ENCODE measurements at regions not wholly inside any gene's neighbourhood (a gene's known extent, or its start where the extent isn't known, plus 50 kb on each side); places are given as distances from the start of the nearest gene placed in this dataset.

DNA sequence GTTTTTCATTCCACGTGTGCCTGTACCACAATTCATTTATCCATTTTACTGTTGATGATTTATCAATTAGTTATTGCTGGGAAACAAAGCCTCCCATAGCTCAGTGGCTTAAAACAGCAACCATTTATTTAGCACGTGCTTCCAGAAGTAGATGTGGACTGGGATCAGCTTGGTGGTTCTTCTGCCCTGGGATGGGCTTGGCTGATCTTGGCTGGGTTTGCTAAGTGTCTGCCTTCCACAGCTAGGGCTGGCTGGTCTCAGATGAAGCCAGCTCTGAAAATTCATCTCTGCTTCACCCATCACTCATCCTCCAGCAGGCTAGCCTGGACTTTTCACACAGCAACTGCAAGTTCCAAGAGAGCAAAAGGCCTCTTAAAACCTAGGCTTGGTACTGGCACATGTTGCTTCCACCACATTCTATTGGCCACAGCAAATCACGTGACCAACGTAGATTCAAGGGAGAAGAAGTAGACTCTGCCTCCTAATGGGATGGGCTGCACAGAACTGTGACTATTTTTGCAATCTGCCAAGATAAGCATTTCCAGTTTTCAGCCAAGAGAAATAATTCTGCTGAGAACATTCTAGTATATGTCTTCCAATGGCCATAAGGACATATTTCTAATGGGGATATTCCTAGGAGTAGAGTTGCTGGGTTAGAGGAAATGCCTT, 124.9 kb downstream of the MN1 start:
- Histone ChIP-seq H3K4me2 (ENCODE audit: low read length) (no peak overlapping the region), H2BK15ac (replicated peaks; ENCODE audit: low read depth) (no peak overlapping the region), H3K23ac (ENCODE audit: low read length) (no peak overlapping the region), H3K4ac (ENCODE audit: low read depth, low read length) (no peak overlapping the region), H4K5ac (ENCODE audit: low read length) (no peak overlapping the region), H3K18ac (ENCODE audit: low read length) (no peak overlapping the region), H3K79me2 (ENCODE audit: control insufficient read depth, insufficient read depth, low read length) (no peaks in the 10 kb centered on the region), H3K79me1 (ENCODE audit: low read length) (no peaks in the 10 kb centered on the region), H3K4me3 (ENCODE audit: low read length) (no peak overlapping the region), H2BK5ac (ENCODE audit: low read length) (no peak overlapping the region), H3K27me3 (ENCODE audit: insufficient read depth, low read length, poor library complexity) (no peaks in the 10 kb centered on the region), H4K8ac (ENCODE audit: low read depth, low read length) (no peak overlapping the region), H3K9ac (ENCODE audit: low read length) (no peak overlapping the region), H3K27ac (ENCODE audit: low read depth, low read length) (no peak overlapping the region), H3K56ac (ENCODE audit: low read length) (no peak overlapping the region), H3K36me3 (ENCODE audit: control insufficient read depth, insufficient read depth, low read length) (no peaks in the 10 kb centered on the region), H3K4me1 (ENCODE audit: control insufficient read depth, low read depth, low read length) (peaks cover 4% of the 10 kb centered on the region), H2AK5ac (ENCODE audit: low read length) (no peak overlapping the region), H2BK120ac (ENCODE audit: low read depth, low read length) (no peak overlapping the region)
- WGBS (ENCODE audit: extremely low coverage, insufficient coverage, low lambda C conversion rate), result no CpG with 5 or more reads among the region's 4 CpGs
- DNase-seq, result no peak

DNA sequence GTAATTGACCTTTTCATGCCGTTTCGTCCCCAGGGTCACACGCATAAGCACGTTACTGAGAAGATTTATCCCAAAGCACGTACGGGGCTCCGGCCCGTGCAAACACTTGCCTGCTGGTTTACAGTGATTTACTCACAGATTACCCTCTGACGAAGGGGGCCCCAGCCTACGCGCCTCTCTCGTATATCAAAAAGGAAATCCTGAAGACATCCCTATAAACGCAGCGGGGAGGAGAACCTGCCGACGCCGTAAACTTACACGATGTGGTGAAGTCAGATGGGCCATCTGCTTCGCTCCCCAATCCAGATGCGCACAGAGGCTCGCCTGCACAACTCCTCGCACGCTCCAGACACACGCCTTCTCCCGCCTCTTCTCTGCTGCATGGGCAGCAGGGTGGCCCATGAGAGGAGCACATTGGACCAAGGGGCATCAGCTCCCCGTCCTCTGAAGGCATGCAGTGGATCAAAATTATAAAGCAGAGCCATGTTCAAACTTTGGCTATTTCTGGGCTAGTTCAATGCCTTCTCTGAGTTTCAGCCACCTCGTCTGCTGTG, 123.6 kb downstream of the MN1 start:
- Histone ChIP-seq H2AK5ac (ENCODE audit: low read length) (no peak overlapping the region), H3K79me2 (ENCODE audit: control insufficient read depth, insufficient read depth, low read length) (no peaks in the 10 kb centered on the region), H3K79me1 (ENCODE audit: low read length) (no peaks in the 10 kb centered on the region), H3K56ac (ENCODE audit: low read length) (no peak overlapping the region), H3K4me1 (ENCODE audit: control insufficient read depth, low read depth, low read length) (peaks cover 4% of the 10 kb centered on the region), H3K4ac (ENCODE audit: low read depth, low read length) (no peak overlapping the region), H2BK5ac (ENCODE audit: low read length) (no peak overlapping the region), H3K23ac (ENCODE audit: low read length) (no peak overlapping the region), H3K27ac (ENCODE audit: low read depth, low read length) (no peak overlapping the region), H3K9ac (ENCODE audit: low read length) (no peak overlapping the region), H3K4me3 (ENCODE audit: low read length) (no peak overlapping the region), H3K4me2 (ENCODE audit: low read length) (no peak overlapping the region), H4K8ac (ENCODE audit: low read depth, low read length) (no peak overlapping the region), H2BK120ac (ENCODE audit: low read depth, low read length) (no peak overlapping the region), H2BK15ac (replicated peaks; ENCODE audit: low read depth) (no peak overlapping the region), H4K5ac (ENCODE audit: low read length) (no peak overlapping the region), H3K36me3 (ENCODE audit: control insufficient read depth, insufficient read depth, low read length) (no peaks in the 10 kb centered on the region), H3K27me3 (ENCODE audit: insufficient read depth, low read length, poor library complexity) (no peaks in the 10 kb centered on the region), H3K18ac (ENCODE audit: low read length) (no peak overlapping the region)
- no peak for DNase-seq
- no CpG with 5 or more reads among the region's 27 CpGs for WGBS (ENCODE audit: extremely low coverage, insufficient coverage, low lambda C conversion rate)

DNA sequence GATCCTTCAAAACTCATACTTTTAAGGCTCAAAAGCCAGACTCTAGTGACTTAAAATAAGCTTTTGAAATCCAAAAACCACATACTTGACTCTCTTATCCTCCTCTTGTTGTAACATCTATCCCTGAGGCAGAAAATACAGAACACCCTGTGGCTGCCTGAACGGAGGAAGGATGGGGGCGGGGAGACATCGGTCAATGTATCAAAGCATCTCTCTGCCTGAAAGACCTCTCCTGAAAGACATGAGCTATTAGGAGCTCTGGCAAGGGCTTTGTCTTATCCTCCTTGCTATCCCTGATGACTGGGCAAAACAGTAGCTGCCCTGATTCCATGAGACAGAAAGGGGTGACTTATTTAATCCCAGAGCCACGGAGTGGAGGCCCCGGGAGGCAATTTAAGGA, 122.4 kb downstream of the MN1 start:
- H3K4me1 ChIP-seq (ENCODE audit: control insufficient read depth, low read depth, low read length), result peaks cover 4% of the 10 kb centered on the region
- H3K23ac ChIP-seq (ENCODE audit: low read length), result no peak overlapping the region
- H3K4ac ChIP-seq (ENCODE audit: low read depth, low read length), result no peak overlapping the region
- H4K8ac ChIP-seq (ENCODE audit: low read depth, low read length), result no peak overlapping the region
- H2BK120ac ChIP-seq (ENCODE audit: low read depth, low read length), result no peak overlapping the region
- H2AK5ac ChIP-seq (ENCODE audit: low read length), result no peak overlapping the region
- no peak overlapping the region for H3K4me2 ChIP-seq (ENCODE audit: low read length)
- H3K36me3 ChIP-seq (ENCODE audit: control insufficient read depth, insufficient read depth, low read length), result no peaks in the 10 kb centered on the region
- no peak overlapping the region for H3K56ac ChIP-seq (ENCODE audit: low read length)
- H3K79me2 ChIP-seq (ENCODE audit: control insufficient read depth, insufficient read depth, low read length), result no peaks in the 10 kb centered on the region
- H3K4me3 ChIP-seq (ENCODE audit: low read length), result no peak overlapping the region
- H2BK15ac ChIP-seq (replicated peaks; ENCODE audit: low read depth), result no peak overlapping the region
- no peak for DNase-seq
- no peak overlapping the region for H4K5ac ChIP-seq (ENCODE audit: low read length)
- no peak overlapping the region for H3K27ac ChIP-seq (ENCODE audit: low read depth, low read length)
- no peak overlapping the region for H3K18ac ChIP-seq (ENCODE audit: low read length)
- no peak overlapping the region for H2BK5ac ChIP-seq (ENCODE audit: low read length)
- no peaks in the 10 kb centered on the region for H3K79me1 ChIP-seq (ENCODE audit: low read length)
- no CpG with 5 or more reads among the region's 5 CpGs for WGBS (ENCODE audit: extremely low coverage, insufficient coverage, low lambda C conversion rate)
- no peak overlapping the region for H3K9ac ChIP-seq (ENCODE audit: low read length)
- no peaks in the 10 kb centered on the region for H3K27me3 ChIP-seq (ENCODE audit: insufficient read depth, low read length, poor library complexity)

DNA sequence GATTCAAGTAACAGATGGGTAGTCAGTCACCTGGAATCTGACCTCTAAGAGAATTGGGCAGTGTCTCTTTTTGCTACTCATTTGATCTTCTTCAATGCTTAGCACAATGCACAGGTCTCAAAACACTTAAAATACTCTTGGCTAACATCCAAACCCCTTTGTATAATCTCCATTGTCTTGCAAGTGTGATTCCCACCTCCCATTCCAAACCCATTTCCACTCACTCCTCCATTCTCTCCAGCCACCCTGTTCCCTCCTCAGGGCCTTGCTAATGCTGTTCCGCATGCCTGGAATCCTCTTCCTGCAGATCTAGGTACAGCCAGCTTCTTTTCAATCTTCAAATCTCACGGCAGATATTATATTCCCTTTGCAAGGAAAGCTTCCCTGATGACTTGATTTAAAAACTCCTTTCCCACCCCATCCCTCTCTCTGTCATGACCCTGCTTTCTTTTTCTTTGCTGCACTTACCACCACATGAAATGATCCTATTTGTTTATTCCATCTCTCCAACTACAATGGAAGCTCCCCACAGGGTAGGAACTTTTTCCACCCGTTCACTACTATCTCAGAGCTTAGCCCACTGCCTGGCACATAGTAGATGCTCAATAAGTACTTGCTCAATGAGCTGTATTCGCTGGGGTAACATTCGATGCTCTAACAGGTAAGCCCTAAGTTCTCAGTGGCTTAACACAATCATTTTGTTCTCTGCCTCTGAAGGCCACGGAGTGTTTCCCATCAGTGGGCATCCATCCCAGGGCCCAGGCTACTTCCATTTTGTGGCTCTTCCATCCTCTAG, 121.7 kb downstream of the MN1 start:
- no peak overlapping the region for H4K8ac ChIP-seq (ENCODE audit: low read depth, low read length)
- no peak overlapping the region for H3K27ac ChIP-seq (ENCODE audit: low read depth, low read length)
- no peaks in the 10 kb centered on the region for H3K79me1 ChIP-seq (ENCODE audit: low read length)
- no CpG with 5 or more reads among the region's 6 CpGs for WGBS (ENCODE audit: extremely low coverage, insufficient coverage, low lambda C conversion rate)
- no peak overlapping the region for H2AK5ac ChIP-seq (ENCODE audit: low read length)
- DNase-seq, result no peak
- H3K23ac ChIP-seq (ENCODE audit: low read length), result no peak overlapping the region
- no peak overlapping the region for H2BK15ac ChIP-seq (replicated peaks; ENCODE audit: low read depth)
- no peak overlapping the region for H4K5ac ChIP-seq (ENCODE audit: low read length)
- no peaks in the 10 kb centered on the region for H3K36me3 ChIP-seq (ENCODE audit: control insufficient read depth, insufficient read depth, low read length)
- no peak overlapping the region for H3K56ac ChIP-seq (ENCODE audit: low read length)
- H3K9ac ChIP-seq (ENCODE audit: low read length), result no peak overlapping the region
- H2BK120ac ChIP-seq (ENCODE audit: low read depth, low read length), result no peak overlapping the region
- H3K4ac ChIP-seq (ENCODE audit: low read depth, low read length), result no peak overlapping the region
- H3K4me1 ChIP-seq (ENCODE audit: control insufficient read depth, low read depth, low read length), result peaks cover 4% of the 10 kb centered on the region
- no peak overlapping the region for H2BK5ac ChIP-seq (ENCODE audit: low read length)
- H3K4me2 ChIP-seq (ENCODE audit: low read length), result no peak overlapping the region
- no peaks in the 10 kb centered on the region for H3K79me2 ChIP-seq (ENCODE audit: control insufficient read depth, insufficient read depth, low read length)
- no peaks in the 10 kb centered on the region for H3K27me3 ChIP-seq (ENCODE audit: insufficient read depth, low read length, poor library complexity)
- H3K4me3 ChIP-seq (ENCODE audit: low read length), result no peak overlapping the region
- no peak overlapping the region for H3K18ac ChIP-seq (ENCODE audit: low read length)

DNA sequence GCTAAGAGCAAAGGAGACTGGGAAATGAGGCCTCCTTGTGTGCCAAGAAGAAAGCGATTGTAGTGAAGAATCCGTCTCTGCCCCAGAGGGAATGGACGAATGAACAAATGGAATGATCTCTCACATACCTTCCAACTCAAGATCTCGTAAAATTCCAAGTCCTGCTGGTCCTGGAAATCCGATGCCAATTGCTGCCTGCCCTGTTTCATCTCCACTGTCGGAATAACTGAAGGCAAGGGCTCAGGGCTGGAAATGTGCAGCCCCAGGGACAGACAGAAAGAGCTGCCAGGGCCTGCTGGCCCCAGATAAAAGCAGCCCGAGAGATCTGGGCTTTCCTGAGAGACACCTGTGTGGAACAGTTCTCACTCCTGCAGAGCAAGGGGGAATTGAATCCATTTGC, 120.9 kb downstream of the MN1 start:
- H3K4me2 ChIP-seq (ENCODE audit: low read length), result no peak overlapping the region
- H3K56ac ChIP-seq (ENCODE audit: low read length), result no peak overlapping the region
- no peak overlapping the region for H3K4ac ChIP-seq (ENCODE audit: low read depth, low read length)
- H2AK5ac ChIP-seq (ENCODE audit: low read length), result no peak overlapping the region
- no peaks in the 10 kb centered on the region for H3K79me1 ChIP-seq (ENCODE audit: low read length)
- H2BK5ac ChIP-seq (ENCODE audit: low read length), result no peak overlapping the region
- DNase-seq, result no peak
- H2BK120ac ChIP-seq (ENCODE audit: low read depth, low read length), result no peak overlapping the region
- no peak overlapping the region for H4K5ac ChIP-seq (ENCODE audit: low read length)
- no peaks in the 10 kb centered on the region for H3K36me3 ChIP-seq (ENCODE audit: control insufficient read depth, insufficient read depth, low read length)
- peaks cover 4% of the 10 kb centered on the region for H3K4me1 ChIP-seq (ENCODE audit: control insufficient read depth, low read depth, low read length)
- no peak overlapping the region for H3K23ac ChIP-seq (ENCODE audit: low read length)
- no peak overlapping the region for H3K9ac ChIP-seq (ENCODE audit: low read length)
- no CpG with 5 or more reads among the region's 7 CpGs for WGBS (ENCODE audit: extremely low coverage, insufficient coverage, low lambda C conversion rate)
- H3K18ac ChIP-seq (ENCODE audit: low read length), result no peak overlapping the region
- H3K79me2 ChIP-seq (ENCODE audit: control insufficient read depth, insufficient read depth, low read length), result no peaks in the 10 kb centered on the region
- no peaks in the 10 kb centered on the region for H3K27me3 ChIP-seq (ENCODE audit: insufficient read depth, low read length, poor library complexity)
- no peak overlapping the region for H4K8ac ChIP-seq (ENCODE audit: low read depth, low read length)
- no peak overlapping the region for H3K4me3 ChIP-seq (ENCODE audit: low read length)
- no peak overlapping the region for H3K27ac ChIP-seq (ENCODE audit: low read depth, low read length)
- no peak overlapping the region for H2BK15ac ChIP-seq (replicated peaks; ENCODE audit: low read depth)

Measured in mesendoderm (in vitro differentiated cells).